ENCODE measurements at regions not wholly inside any gene's neighbourhood (a gene's known extent, or its start where the extent isn't known, plus 50 kb on each side); places are given as distances from the start of the nearest gene placed in this dataset.
A peak's percentile ranks its signal among the peaks of the same experiment; 100 is the strongest.

DNA sequence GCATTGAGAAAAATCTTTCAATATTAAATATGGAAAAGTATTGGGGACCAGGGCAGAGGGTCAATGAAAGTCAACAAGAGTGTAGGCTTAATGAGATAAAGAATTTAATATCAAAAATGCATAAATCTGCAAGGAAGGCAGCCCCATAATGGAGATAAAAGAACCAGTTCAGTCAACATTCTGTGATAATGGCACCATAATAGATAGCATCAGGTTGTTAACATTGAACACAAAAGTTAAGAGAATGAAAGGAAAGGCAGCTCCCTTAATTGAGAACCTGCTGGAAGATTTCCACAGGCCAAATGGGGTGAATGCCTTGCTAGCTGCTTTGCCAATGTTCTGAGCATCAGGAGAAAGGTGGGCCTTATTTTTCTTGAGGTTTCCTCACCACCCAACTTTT, 60.4 kb upstream of the TMEM33 start:
- H3K9me3 Mint-ChIP-seq (ENCODE audit: low read depth), result no peaks in the 10 kb centered on the region
- H3K27ac Mint-ChIP-seq (ENCODE audit: unreplicated experiment), result no peak overlapping the region
- TF ChIP-seq, protein P1, sequence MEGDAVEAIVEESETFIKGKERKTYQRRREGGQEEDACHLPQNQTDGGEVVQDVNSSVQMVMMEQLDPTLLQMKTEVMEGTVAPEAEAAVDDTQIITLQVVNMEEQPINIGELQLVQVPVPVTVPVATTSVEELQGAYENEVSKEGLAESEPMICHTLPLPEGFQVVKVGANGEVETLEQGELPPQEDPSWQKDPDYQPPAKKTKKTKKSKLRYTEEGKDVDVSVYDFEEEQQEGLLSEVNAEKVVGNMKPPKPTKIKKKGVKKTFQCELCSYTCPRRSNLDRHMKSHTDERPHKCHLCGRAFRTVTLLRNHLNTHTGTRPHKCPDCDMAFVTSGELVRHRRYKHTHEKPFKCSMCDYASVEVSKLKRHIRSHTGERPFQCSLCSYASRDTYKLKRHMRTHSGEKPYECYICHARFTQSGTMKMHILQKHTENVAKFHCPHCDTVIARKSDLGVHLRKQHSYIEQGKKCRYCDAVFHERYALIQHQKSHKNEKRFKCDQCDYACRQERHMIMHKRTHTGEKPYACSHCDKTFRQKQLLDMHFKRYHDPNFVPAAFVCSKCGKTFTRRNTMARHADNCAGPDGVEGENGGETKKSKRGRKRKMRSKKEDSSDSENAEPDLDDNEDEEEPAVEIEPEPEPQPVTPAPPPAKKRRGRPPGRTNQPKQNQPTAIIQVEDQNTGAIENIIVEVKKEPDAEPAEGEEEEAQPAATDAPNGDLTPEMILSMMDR (IDR thresholded peaks at IDR 0.05), result no peak
- H3K4me3 Mint-ChIP-seq (ENCODE audit: unreplicated experiment), result no peak overlapping the region
- DNase-seq (ENCODE audit: low spot score), result no peak
- H3K4me1 Mint-ChIP-seq (ENCODE audit: low read depth), result no peaks in the 10 kb centered on the region
- H3K27me3 Mint-ChIP-seq (ENCODE audit: low read depth), result peaks cover 93% of the 10 kb centered on the region
- peaks cover 4% of the 10 kb centered on the region for H3K36me3 Mint-ChIP-seq (ENCODE audit: low read depth)

DNA sequence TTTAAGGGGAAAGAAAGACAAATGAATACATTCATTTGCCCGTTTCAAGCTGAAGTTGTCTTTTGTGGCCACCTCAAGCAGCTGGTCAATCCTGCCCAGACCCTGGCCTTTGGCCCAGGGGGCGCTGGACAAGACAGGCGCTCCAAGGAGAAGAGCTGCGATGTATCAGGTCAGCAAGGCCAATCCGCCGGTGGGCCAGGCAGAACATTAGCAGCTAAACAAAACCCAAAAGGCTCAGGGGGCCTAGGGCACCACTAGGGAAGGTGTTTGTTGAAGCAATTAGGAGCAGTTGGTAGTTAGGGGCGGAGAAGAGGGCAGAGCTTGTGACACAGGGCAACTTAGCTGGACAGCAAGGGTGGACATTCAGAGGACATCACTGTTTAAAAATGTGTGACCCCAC, 60.8 kb upstream of the TMEM33 start:
- TF ChIP-seq, protein P1 (IDR thresholded peaks at IDR 0.05), result no peak
- H3K4me1 Mint-ChIP-seq (ENCODE audit: low read depth), result no peaks in the 10 kb centered on the region
- no peak overlapping the region for H3K4me3 Mint-ChIP-seq (ENCODE audit: unreplicated experiment)
- peaks cover 92% of the 10 kb centered on the region for H3K27me3 Mint-ChIP-seq (ENCODE audit: low read depth)
- no peak overlapping the region for H3K27ac Mint-ChIP-seq (ENCODE audit: unreplicated experiment)
- H3K9me3 Mint-ChIP-seq (ENCODE audit: low read depth), result no peaks in the 10 kb centered on the region
- peaks cover 4% of the 10 kb centered on the region for H3K36me3 Mint-ChIP-seq (ENCODE audit: low read depth)
- DNase-seq (ENCODE audit: low spot score), result no peak

DNA sequence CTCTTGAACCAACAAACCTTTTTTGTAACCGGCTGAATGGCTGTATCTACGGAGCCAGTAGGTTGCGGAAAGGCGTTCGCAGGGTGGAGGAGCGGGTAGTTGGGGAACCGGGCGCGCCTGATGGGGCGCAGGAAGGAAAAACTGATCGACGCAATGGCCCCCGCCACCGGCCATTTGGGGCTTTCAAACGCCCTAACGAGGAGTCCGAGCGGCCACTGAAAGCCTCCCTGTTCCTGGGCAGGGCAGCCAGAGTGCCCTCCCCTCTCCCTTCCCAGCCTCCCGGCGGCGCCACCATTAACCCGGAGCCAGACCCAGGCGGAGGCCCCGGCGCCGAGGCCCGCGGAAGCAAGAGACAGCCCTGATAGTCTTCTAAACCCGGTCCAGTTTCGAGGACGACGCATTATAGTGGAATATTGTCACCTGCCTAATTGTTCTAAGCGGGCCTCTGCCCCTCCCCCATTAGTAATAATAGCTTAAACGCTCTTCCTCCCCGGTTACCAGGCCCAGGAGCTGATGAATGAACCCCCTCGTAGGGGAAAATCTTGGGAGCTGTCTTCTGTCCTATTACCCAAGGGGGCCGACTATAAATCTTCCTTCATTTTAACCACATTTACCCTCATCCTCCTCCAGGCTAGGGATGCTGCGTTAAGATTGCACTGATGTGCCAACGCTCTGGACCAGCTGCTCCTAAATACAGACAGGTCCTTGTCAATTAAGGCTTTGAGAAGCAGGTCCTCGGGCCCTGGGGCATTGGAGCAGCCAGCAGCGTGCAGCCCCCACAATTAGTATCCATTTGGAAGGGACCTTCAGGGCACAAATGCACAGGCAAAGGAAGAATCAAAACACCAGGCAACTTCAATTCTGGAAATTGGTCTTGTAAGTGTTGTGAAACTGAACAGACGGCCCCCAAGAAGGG, 61.6 kb upstream of the TMEM33 start:
- Mint-ChIP-seq H3K4me3 (ENCODE audit: unreplicated experiment) (no peak overlapping the region), H3K27me3 (ENCODE audit: low read depth) (peaks cover 91% of the 10 kb centered on the region), H3K36me3 (ENCODE audit: low read depth) (peaks cover 4% of the 10 kb centered on the region), H3K27ac (ENCODE audit: unreplicated experiment) (no peak overlapping the region), H3K4me1 (ENCODE audit: low read depth) (no peaks in the 10 kb centered on the region), H3K9me3 (ENCODE audit: low read depth) (no peaks in the 10 kb centered on the region)
- no peak for DNase-seq (ENCODE audit: low spot score)
- TF ChIP-seq, protein P1 (IDR thresholded peaks at IDR 0.05), result no peak

DNA sequence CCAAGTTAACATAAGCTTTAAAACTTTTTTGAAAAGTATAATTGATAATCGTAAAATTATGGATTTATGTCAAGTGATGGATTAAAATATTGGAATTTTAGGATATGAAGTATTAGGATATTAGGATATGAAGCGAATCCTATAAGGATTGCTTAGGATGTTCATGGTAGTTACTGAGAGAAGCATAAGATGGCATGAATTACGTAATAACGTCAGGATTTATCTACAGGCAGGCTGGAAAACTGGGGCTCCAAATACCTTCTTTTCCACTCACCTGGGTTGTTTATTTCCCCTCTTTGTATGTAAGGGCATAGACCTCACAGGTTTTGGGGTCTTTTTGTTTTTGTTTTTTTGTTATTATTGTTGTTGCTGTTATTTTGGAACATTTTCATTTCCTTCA, 65.2 kb upstream of the TMEM33 start:
- no peak overlapping the region for H3K4me3 Mint-ChIP-seq (ENCODE audit: unreplicated experiment)
- H3K9me3 Mint-ChIP-seq (ENCODE audit: low read depth), result no peaks in the 10 kb centered on the region
- H3K27ac Mint-ChIP-seq (ENCODE audit: unreplicated experiment), result no peak overlapping the region
- TF ChIP-seq, protein P1 (IDR thresholded peaks at IDR 0.05), result no peak
- H3K27me3 Mint-ChIP-seq (ENCODE audit: low read depth), result peaks cover 85% of the 10 kb centered on the region
- no peaks in the 10 kb centered on the region for H3K36me3 Mint-ChIP-seq (ENCODE audit: low read depth)
- no peak for DNase-seq (ENCODE audit: low spot score)
- H3K4me1 Mint-ChIP-seq (ENCODE audit: low read depth), result peaks cover 13% of the 10 kb centered on the region

DNA sequence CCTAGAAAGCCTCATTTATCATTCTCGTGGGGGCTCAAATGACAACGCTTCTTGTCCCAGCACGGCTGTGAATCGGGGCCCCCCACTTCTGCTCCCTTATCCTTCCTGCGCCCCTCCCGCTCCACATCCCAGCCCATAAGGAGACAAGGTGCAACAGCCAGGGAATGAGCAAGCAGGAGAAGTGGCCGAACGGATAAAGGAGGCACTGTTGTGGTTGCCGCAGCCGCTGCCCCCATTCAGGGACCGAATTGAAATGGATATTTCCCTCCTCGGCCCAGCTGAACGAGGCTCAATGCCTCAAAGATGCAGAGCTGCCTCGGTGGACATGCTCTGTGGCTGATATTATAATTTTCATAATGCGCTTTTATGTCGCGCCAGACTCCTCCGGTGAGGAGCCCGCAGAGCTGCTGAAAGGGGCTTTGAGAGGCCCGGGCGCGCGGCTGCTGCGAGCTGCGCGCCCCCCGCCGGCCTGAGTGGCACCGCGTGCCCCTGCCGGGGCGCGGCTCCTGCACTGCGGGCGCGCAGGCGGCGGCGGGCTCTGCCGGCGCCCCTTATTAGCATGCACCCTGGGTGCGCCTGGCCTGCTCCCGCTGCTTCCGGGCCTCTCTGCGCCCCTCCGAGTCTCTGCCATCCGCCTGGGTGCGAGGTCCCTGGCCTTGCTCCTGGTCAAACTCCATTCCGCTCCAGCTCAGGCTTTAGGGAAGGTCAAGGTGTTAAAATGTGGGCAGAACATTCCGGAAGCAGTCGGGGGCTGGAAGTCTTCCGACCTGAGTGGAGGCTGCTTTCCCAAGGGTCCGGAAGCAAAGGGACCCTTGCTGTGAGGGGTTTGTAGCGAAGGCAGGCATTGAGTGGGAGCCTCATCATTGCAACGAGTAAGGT, 68.2 kb upstream of the TMEM33 start:
- Mint-ChIP-seq H3K4me1 (ENCODE audit: low read depth) (peaks cover 13% of the 10 kb centered on the region), H3K27ac (ENCODE audit: unreplicated experiment) (no peak overlapping the region), H3K4me3 (ENCODE audit: unreplicated experiment) (peak overlapping the region; percentile 30), H3K9me3 (ENCODE audit: low read depth) (no peaks in the 10 kb centered on the region), H3K27me3 (ENCODE audit: low read depth) (peaks cover 86% of the 10 kb centered on the region), H3K36me3 (ENCODE audit: low read depth) (no peaks in the 10 kb centered on the region)
- TF ChIP-seq, protein P1 (IDR thresholded peaks at IDR 0.05), result no peak
- DNase-seq (ENCODE audit: low spot score), result no peak

All from chondrocyte (in vitro differentiated cells).